ENCODE measurements at regions not wholly inside any gene's neighbourhood (a gene's known extent, or its start where the extent isn't known, plus 50 kb on each side); places are given as distances from the start of the nearest gene placed in this dataset.

DNA sequence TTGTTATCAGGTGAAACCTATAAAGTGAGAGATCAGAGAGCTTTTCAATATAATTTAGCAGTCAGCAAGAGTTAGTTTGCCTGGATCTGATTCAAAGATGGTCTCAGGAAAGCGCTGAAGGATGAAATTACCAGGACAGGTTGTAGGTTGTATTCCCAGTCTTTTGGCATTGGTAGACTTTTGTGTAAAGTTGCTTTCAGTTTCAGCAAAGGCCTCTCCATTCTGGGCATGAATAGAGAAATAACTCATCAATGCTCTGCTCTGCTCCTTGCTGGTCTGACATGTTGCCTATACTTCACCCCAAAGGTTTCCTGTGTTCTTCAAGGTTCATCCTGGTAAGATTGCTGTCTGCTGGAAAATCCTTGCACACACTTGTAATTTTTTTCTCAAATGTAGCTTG lies 714.8 kb downstream of the EPM2A start:
- no peaks in the 10 kb centered on the region for H3K27me3 ChIP-seq (ENCODE audit: insufficient read depth, low read depth)
- no peak overlapping the region for H3K4me2 ChIP-seq
- H3K79me2 ChIP-seq (ENCODE audit: insufficient read depth, low read depth) = no peaks in the 10 kb centered on the region
- no peak overlapping the region for H3K27ac ChIP-seq
- no peak overlapping the region for H3K4me3 ChIP-seq (IDR thresholded peaks at IDR 0.05; ENCODE audit: insufficient read depth, low read depth, low read length)
- TF ChIP-seq CTCF (conservative IDR thresholded peaks at IDR 0.05; ENCODE audit: low read depth, low read length) = no peak
- H4K20me1 ChIP-seq (ENCODE audit: insufficient read depth) = no peaks in the 10 kb centered on the region
- no peaks in the 10 kb centered on the region for H3K36me3 ChIP-seq (ENCODE audit: insufficient read depth)
- no peak overlapping the region for H2AFZ ChIP-seq (ENCODE audit: low read depth)
- peaks cover 18% of the 10 kb centered on the region for H3K4me1 ChIP-seq (ENCODE audit: low read depth, poor library complexity, severe bottlenecking)
- H3K9ac ChIP-seq = no peak overlapping the region

- Histone ChIP-seq H3K27me3 (ENCODE audit: insufficient read depth, low read depth) (no peaks in the 10 kb centered on the region), H2AFZ (ENCODE audit: low read depth) (no peak overlapping the region), H3K36me3 (ENCODE audit: insufficient read depth) (no peaks in the 10 kb centered on the region), H3K4me3 (IDR thresholded peaks at IDR 0.05; ENCODE audit: insufficient read depth, low read depth, low read length) (no peak overlapping the region), H3K4me2 (no peak overlapping the region), H4K20me1 (ENCODE audit: insufficient read depth) (no peaks in the 10 kb centered on the region), H3K27ac (no peak overlapping the region), H3K9ac (no peak overlapping the region), H3K4me1 (ENCODE audit: low read depth, poor library complexity, severe bottlenecking) (peaks cover 14% of the 10 kb centered on the region), H3K79me2 (ENCODE audit: insufficient read depth, low read depth) (no peaks in the 10 kb centered on the region)
- no peak for TF ChIP-seq CTCF (conservative IDR thresholded peaks at IDR 0.05; ENCODE audit: low read depth, low read length)
Measured at GRCh38 chr6:145022199-145022796, 713.0 kb downstream of the EPM2A start.

GRCh38 chr6:145023116-145023726 lies 712.1 kb downstream of the EPM2A start:
- no peaks in the 10 kb centered on the region for H3K79me2 ChIP-seq (ENCODE audit: insufficient read depth, low read depth)
- H3K36me3 ChIP-seq (ENCODE audit: insufficient read depth) = no peaks in the 10 kb centered on the region
- no peak overlapping the region for H3K4me3 ChIP-seq (IDR thresholded peaks at IDR 0.05; ENCODE audit: insufficient read depth, low read depth, low read length)
- TF ChIP-seq CTCF (conservative IDR thresholded peaks at IDR 0.05; ENCODE audit: low read depth, low read length) = no peak
- peaks cover 18% of the 10 kb centered on the region for H3K4me1 ChIP-seq (ENCODE audit: low read depth, poor library complexity, severe bottlenecking)
- H4K20me1 ChIP-seq (ENCODE audit: insufficient read depth) = no peaks in the 10 kb centered on the region
- no peak overlapping the region for H3K9ac ChIP-seq
- H3K4me2 ChIP-seq = peak overlapping the region; percentile 30; the same call in 1 of the 2 replicates
- no peaks in the 10 kb centered on the region for H3K27me3 ChIP-seq (ENCODE audit: insufficient read depth, low read depth)
- no peak overlapping the region for H2AFZ ChIP-seq (ENCODE audit: low read depth)
- no peak overlapping the region for H3K27ac ChIP-seq

GRCh38 chr6:145025488-145025887 lies 709.8 kb downstream of the EPM2A start:
- Histone ChIP-seq H3K4me1 (ENCODE audit: low read depth, poor library complexity, severe bottlenecking) (peaks cover 21% of the 10 kb centered on the region), H4K20me1 (ENCODE audit: insufficient read depth) (no peaks in the 10 kb centered on the region), H3K9ac (no peak overlapping the region), H3K4me2 (no peak overlapping the region), H3K4me3 (IDR thresholded peaks at IDR 0.05; ENCODE audit: insufficient read depth, low read depth, low read length) (no peak overlapping the region), H3K27ac (no peak overlapping the region), H3K36me3 (ENCODE audit: insufficient read depth) (no peaks in the 10 kb centered on the region), H3K27me3 (ENCODE audit: insufficient read depth, low read depth) (no peaks in the 10 kb centered on the region), H2AFZ (ENCODE audit: low read depth) (no peak overlapping the region), H3K79me2 (ENCODE audit: insufficient read depth, low read depth) (no peaks in the 10 kb centered on the region)
- TF ChIP-seq CTCF (conservative IDR thresholded peaks at IDR 0.05; ENCODE audit: low read depth, low read length) = no peak

Measured in KMS-11 (cell line).